Superior temporal gyrus (tissue), 1 donor: ENCODE measurements at regions not wholly inside any gene's neighbourhood (a gene's known extent, or its start where the extent isn't known, plus 50 kb on each side); places are given as distances from the start of the nearest gene placed in this dataset.
"Not testable (repeated sequence)": the region's sequence is repeated elsewhere in the genome, so short reads cannot be mapped to it uniquely, and the experiment has no call there.

Experiments
- DNase-seq: peaks from one replicate; pipeline ENCODE4 v3.0.0-alpha.2; 2016; ENCODE audit errors: extremely low spot score

DNA sequence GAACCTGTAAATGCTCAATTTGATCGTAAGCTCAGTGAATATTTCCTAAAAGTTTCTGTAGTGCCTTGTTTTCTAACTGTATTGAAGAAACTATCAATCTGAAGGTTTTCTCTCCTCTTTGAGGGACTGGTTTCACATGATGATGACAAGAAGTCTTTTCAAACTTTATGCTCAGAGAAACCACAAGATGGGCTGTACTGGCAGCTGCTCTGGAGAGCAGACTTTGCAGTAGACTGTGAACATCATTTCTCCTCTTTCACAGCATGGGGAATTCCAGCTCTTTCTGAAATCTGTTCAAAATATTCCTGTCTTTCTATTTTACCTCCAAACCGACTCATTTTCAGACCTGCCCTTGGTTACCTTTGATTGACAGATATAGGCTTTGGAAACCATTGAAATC is 194.4 kb downstream of the IZUMO3 start:
- no peak for DNase-seq

DNA sequence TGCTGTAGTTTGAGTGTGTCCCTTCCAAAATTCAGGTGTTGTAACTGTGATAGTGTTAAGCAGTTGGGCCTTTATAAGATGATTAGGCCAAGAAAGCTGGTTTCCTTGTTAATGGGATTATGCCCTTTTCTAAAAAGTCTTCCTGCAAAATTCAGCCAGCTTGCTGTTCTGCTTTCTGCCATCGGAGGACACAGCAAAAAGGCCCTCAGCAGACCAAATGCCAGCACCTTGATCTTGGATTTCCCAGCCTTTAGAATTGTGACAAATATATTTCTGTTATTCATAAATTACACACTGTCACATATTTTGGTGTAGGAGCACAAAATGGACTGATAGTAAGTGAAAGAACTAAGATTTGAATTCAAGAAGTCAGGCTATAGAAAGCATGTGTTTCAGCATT is 203.2 kb downstream of the IZUMO3 start:
- DNase-seq: no peak

DNA sequence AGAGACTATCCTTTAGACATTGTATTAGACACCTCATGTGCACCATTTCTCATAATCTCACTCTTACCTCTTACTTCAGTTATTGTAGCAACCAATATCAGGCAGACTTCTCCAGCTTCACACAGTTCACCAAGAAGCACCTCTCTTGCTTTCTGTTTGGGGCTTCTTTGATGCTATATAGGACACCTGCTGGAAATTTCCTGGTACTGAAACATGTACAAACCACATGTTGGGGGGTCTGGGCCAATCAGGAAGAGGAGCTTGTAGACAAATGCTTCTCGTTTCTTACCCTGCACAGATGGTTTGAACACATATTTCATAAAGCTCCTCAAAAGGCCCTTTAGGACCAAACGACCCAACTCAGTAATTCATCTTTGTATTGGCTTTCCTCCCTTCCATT is 212.1 kb downstream of the IZUMO3 start:
- DNase-seq: no peak

DNA sequence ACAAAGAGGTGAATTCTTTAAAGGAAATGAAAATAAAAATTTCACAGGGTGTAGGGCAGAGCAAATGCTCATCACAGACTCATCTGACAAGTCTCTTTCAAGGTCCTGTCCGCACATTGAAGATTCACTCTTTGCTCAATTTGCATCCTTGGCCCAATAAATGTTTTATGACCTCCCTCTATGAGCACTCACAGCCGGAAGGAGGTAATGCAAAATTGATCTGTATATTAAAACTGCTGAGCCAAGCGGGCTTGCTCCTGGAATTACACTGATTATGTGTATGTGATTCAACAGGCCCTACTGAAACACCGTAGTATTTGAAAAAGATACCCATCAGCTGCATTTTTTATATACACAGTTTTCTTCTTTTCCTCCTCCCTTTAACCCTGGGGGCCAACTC is 246.8 kb downstream of the IZUMO3 start:
- DNase-seq: no peak

DNA sequence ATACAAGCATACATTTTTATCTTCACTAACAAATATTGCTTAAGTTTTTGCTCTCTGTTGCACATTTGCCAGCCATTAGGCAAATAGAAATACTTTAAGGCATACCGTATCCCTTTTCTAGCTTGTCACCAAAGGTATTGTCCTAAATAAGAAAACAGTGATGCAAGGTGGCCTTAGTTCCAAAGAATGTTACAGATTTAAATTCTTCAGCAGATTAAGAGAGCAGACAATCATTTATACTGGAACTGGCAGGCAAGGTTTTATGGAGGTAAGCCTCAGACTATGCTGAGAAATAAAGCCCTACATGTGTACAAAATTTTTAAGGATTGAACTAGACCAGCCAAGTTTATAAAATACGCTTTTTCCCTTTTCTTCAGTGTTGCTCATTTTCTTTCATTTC is 247.8 kb downstream of the IZUMO3 start:
- no peak for DNase-seq

DNA sequence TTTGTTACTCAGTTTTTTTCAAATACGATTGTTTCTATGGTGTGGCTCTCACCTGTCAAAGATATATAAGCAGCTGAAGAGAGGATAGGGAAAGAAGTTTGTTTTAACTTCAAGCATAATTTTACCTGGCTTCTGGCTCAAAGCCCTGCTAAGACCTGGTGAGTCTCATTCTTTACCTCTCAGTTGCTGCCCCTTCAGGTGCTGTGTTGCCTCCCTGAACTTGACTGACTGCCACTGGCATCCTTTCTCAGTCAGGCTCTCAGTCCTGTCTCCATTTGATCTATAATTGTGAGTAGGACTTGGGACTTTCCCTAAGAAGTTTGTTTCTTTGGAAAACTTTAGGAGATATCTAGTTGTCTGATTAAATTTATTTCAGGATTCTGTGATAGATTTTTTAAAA is 249.6 kb downstream of the IZUMO3 start:
- DNase-seq: no peak

DNA sequence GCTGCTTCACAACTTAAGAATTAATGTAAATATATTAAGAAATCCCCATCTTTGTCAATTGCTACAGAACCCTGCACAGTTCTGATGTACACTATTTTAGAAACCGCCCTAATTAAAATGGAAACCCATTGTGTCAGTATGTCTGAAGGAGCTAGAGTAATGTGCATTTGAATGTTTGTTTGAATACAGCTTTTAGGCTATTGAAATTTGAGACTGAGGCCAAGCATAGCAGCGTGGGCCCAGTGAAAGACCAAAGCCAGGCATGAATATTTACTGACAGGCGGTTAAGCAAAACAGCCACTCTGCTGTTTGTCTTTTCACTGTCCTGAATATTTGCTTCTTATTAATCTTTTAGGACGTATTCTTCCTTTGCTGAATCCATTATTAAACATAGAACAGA is 252.3 kb downstream of the IZUMO3 start:
- no peak for DNase-seq

DNA sequence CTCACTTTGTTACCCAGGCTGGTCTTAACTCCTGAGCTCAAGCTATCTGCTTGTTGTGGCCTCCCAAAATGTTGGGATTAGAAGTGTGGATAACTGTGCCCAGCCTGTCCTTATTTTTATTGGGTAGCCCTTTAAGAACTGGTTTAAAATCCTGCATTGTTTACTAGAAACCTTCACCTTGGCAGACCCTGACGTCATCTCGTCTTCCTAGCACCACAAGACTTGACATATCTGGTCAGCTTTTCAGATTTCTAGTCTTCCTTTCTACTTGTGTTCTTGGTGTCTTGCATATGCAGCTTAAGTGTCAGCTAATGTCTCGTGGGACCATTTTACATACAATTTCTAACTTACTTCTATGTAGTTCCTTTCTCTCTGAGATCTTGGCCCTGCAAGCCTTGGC is 258.9 kb downstream of the IZUMO3 start:
- no peak for DNase-seq

DNA sequence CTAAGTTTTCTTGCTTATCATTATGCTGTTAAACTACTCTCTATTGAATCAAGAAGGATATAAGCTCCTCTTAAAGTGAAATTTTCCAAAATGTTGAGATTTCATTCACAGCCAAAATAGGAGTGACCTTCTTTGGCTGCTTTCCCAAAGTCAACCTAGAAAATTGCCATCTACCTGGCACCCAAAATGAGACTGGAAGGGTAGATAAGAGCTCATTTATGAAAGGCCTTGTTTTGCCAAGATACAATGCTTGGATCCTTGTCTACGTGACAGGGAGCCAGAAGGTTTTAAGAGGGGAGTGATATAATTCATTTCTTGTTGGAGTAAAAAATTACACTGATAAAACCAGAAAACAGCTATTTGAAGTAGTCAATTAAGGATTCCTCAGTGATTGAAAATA is 287.1 kb downstream of the IZUMO3 start:
- no peak for DNase-seq

DNA sequence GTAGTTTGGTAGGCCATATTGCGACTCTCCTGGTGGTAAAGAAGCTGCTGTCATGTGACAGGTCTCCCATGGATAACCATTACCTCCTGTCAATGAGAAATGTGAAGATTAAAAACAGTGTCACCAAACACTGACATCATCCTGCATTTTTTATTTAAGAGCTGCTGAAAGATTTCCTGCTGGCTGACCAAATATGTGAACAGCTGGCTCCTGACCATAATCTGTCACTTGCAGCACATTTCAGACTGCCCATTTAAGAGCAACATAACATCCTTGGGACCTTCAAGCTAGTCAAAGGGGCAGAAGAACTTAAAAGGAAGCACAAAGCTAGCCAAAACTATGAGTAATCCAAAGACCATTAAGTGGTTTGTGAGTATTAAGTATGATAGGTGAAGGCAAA is 288.0 kb downstream of the IZUMO3 start:
- DNase-seq: no peak

DNA sequence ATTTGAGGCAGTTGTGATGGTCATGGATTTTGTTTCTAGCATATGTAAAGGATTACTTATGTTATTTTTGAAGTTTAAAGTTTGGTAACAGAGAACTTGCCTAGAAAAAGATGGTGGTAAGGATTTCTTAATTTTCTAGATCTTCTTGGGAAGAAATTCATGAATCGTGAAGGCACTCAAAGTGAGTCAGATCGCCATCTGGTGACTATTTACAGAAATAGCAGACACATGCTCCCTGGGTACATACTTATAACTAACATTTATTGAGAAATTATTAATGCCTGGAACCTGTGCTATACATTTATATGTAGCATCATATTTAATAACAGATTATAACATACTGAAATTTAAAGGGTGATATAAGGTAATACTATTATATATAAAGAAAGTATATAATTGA is 299.7 kb downstream of the IZUMO3 start:
- DNase-seq: no peak

DNA sequence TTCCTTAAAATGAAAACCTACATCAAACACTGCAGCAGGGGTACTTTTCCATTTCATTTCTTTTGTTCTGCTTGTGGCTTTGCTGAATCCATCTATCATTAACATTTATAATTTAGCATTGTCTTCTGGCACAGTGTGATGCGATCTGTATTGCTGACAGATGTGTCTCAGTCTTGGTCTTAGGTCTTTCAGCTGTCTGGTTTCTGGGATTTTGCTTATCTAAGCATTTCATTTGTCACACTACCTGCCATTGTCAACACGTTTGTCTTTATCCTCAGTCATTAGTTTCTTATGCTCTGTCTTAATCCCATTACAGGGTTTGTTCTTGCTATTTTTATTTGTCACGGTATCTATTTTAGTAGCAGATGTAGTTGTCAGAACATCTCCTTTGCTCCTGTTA is 303.1 kb downstream of the IZUMO3 start:
- no peak for DNase-seq

DNA sequence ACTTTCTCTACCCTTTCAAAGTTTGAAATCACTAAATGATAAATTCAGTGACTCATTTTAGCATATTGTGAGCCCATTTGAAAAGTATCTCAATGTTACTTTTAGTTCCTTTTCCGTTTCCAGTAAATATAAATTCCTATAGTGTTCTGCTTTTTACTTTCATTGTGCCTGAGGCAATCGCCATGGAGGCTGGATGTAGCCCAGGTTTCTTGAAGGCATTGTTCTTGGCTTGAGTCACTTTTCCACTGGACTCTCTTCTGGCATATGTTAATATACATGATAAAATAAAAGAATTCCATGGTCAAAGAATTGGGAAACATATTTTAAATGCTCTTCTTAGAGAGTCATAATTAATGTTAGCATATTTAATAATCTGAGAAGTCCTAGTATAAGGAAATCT is 327.0 kb downstream of the IZUMO3 start:
- no peak for DNase-seq

DNA sequence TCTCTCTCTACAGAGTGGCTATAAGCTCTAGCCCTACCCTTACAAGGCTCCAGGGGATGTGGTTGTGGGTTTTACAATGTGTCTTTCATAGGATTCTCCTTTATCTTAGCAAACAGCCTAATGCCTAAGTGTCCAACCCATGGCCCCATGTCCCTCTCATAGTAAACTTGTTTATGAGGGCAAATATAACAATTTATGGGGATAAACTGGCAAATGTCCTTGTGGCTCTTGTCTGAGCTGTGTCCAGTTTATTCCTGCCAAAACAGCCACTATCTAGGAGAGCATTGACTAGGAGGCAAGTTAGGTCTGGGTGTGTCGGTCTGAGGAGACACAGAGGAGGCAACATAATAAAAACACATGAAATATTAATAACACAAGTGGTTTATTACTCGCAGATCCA is 335.1 kb downstream of the IZUMO3 start:
- no peak for DNase-seq

DNA sequence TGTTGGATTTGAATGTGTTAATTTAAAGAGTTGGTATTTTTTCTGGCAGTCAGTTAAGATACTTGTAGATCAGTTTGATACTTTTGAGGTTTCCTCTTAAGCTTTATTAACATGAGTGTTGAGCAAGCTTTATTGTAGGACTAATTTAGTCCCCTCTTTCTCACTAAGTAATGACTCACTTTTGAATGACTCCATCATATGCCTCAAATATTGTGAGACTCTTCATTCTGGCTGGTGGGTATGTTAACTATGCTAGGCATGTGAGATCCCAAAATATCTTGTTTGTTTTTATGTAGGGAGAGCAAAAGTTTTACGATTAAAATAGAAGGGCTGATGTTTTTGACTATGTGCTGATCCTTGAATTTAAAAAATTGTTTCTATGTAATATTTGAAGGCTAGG is 355.7 kb downstream of the IZUMO3 start:
- DNase-seq: no peak

DNA sequence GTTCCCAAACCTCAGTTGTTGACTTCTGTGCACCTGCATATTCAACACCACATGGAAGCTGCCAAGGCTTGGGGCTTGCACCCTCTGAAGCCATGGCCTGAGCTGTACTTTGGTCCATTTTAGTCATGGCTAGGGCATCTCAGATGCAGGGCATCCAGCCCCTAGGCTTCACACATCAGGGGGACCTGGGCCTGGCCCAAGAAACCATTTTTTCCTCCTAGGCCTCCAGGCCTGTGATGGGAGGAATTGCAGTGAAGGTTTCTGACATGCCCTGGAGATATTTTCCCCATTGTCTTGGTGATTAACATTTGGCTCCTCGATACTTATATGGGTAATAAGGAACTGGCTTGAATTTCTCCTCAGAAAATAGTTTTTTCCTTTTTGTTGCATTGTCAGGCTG is 354.5 kb upstream of the ELAVL2 start:
- DNase-seq: not testable (repeated sequence)

DNA sequence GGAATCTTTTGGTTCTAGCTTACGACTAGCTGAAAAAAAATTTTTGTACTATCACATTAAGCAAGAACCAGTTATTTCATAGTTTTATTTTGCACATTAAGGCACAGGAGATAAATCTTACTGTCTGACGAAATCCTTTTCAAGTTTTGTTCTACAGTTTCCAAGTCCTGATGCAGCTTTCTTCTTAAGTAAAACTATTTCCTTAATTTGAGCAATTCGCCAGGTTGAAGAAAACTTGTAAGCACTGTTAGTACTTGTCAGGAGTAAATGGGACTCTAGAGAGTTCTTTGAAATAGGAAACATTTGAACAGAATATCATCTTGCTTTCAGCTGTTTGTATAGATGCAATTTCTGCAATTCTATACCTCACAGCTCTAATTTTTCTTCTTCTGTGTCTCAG is 318.8 kb upstream of the ELAVL2 start:
- no peak for DNase-seq

DNA sequence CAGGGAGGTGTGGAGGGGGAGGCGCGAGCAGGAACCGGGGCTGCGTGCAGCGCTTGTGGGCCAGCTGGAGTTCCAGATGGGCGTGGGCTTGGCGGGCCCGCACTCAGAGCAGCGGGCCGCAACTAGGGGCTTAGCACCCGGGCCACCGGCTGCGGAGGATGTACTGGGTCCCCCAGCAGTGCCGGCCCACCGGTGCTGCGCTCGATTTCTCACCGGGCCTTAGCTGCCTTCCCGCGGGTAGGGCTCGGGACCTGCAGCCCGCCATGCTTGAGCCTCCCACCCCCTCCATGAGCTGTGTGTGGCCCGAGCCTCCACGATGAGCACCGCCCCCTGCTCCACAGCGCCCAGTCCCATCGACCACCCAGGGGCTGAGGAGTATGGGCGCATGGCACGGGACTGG is 309.0 kb upstream of the ELAVL2 start:
- DNase-seq: not testable (repeated sequence)

DNA sequence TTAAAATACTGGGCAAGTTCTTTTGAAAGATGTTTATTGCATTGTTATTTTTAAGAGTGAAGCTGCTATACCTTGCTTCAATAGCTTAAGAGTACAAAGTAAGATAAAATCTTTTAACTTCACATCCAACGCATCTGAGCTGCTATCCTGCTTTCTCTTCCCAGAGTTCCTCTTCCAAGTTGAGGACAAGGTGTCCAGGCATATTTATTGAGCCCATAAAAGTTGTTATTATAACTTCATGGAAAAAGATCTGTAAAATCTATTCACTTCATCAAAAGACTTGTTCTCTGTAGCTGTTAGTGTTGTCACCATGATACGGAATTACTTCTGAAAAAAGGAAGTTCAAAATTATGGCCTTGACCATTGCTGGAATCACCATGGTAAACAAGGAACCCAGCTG is 306.2 kb upstream of the ELAVL2 start:
- DNase-seq: no peak

DNA sequence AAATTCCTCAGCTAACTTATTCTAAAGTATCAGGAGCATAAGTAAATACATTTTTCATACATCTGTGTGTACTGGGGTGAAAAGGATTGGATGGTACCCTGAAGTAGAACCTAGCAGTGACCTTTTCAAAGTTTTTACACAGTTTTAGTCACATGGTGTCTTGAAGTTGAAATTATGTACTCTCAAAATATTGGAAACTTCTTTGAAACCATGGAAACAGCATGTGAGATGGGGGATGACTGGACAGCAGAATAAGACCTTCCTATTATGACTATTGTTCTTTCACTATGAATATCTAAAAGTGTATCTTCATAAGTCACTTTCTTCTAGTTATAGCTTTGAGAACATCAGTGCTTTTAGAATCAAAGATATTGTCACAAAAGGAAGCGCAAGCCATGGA is 301.5 kb upstream of the ELAVL2 start:
- DNase-seq: no peak

DNA sequence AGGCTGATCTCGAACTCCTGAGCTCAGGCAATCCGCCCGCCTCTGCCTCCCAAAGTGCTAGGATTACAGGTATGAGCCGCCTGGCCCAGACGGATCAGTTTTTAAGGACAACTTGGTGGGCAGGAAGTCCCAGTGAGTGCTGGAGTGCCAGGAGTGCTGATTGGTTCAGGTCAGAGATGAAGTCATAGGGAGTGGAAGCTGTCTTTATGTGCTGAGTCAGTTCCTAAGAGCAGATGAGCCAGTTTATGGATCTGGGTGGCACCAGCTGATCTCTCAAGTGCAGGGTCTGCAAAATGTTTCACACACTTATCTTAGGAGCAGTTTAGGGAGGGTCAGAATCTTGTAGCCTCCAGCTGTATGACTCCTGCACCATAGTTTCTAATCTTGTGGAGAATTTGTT is 292.1 kb upstream of the ELAVL2 start:
- DNase-seq: no peak

DNA sequence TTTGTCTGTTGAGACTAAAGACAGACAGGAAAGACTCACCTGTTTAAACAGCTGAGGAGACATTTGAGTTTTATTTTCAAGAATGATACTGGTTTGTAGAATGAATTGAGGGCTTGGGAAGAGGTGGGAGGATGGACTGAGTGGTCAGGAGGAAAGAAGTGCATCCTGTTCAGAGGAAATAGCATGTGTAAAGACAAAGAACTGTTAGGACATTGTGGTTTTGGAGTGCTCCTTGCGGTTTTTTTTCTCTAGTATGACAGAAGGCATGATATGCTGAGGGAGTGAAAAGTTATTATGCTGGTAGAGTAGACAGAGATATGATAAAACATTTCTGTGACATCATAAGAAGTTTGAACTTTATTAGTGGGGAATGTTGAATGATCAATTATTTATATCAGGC is 270.7 kb upstream of the ELAVL2 start:
- no peak for DNase-seq

DNA sequence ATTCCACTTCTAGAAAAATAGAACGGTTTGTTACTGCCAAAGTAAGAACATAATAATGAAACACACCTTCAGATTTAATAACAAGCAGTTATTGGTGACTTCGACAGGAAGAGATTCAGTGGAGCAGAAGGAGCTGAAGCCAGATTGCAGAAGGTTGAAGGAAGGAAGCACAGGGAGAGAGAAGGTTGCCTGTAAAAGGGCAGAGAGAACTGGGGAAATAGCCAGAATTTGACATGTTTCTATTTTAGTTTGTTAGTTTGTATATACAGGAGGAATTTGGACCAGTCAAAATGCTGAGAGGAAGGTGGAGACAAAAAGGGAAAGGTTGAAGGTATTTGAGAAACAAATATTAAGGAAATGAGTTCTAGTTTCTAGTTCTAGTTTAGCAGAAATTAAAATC is 269.2 kb upstream of the ELAVL2 start:
- no peak for DNase-seq

DNA sequence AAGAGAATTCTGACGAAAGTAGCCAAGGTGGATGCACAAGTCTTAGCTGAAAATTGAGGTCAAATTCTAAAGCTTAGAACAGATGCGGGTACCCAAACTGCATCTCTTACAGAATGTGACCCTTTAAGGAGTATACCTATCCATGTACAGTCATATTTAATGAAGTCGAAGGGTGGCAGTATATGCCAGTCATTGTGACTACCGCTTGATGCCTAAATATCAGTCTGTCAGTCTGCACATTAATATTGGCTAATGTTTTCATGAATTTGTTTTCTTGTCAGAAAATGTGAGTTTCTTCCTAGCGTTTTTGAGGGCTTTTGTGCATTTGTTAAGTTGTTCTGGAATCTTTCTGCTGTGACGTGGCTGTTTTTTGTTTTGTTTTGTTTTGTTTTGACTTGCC is 264.5 kb upstream of the ELAVL2 start:
- DNase-seq: no peak

DNA sequence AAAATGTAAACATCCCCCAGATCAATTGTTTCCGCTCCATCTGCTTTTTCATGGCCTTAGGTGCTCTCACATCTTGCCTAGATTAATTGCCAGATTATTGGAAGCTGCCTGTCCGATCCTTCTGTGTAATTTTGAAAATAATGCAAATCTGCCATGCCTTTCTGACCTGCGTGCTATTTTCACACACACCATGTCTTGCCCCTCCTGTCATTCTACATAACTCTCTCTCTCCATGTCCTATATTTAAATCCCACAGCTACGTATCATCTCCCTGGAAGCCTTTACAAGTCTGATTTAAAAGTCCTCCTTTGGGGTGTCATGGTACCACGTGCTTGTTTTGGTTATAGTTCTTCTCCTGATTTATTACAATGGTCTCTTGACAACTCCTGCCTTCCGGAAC is 247.6 kb upstream of the ELAVL2 start:
- DNase-seq: no peak
